Stimulated activated CD4-positive, alpha-beta T cell treated with anti-CD3 and anti-CD28 coated beads, Interleukin-4, amount 100 ng/mL, for 24 hours (primary cell): ENCODE measurements at regions not wholly inside any gene's neighbourhood (a gene's known extent, or its start where the extent isn't known, plus 50 kb on each side); places are given as distances from the start of the nearest gene placed in this dataset.

Experiments used
- DNase-seq: peaks from one replicate; pipeline ENCODE4 v3.0.0-alpha.2; 2020

DNA sequence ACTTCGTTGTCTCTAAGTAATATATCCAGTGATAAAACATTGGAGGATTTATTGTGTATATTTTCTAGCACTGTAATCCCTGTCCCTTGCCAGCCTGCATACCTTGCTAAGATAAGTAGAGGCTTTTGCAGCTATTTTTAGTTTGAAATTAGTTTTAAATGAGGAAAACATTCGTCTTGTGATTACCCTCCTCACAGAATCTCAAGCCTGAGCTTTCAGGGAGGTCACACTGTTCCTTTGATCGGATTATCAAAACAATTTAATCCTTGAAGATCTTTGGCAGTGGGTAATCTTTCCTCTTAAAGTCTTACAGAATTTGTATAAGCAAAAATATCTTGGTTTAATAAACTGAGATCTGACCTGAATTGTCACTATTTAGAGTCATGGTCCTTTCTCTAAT lies 897.0 kb upstream of the CELF2 start:
- DNase-seq: no peak

DNA sequence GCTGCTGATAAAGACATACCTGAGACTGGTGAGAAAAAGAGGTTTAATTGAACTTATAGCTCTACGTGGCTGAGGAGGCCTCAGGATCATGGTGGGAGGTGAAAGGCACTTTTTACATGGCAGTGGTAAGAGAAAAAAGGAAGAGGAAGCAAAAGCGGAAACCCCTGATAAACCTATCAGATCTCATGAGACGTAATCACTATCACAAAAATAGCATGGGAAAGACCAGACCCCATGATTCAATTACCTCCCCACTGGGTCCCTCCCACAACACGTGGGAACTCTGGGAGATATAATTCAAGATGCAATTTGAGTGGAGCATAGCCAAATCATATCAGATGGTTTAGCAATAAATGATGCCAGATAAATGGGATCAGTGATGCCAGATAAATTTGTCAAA lies 892.0 kb upstream of the CELF2 start:
- DNase-seq: no peak

DNA sequence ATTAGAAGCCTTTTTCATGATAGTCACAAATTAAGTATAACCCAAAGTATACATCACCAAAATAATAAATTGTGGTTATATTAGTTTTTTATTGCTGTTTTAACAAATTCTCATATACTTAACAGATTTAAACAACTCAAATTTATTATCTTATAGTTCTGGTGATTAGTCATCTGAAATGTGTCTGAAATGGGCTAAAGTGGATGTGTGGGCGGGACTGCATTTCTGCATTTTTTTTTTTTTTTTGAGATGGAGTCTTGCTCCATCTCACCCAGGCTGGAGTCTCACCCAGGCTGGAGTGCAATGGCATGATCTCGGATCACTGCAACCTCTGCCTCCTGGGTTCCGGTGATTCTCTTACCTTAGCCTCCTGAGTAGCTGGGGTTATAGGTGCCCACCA lies 891.5 kb upstream of the CELF2 start:
- no peak for DNase-seq

DNA sequence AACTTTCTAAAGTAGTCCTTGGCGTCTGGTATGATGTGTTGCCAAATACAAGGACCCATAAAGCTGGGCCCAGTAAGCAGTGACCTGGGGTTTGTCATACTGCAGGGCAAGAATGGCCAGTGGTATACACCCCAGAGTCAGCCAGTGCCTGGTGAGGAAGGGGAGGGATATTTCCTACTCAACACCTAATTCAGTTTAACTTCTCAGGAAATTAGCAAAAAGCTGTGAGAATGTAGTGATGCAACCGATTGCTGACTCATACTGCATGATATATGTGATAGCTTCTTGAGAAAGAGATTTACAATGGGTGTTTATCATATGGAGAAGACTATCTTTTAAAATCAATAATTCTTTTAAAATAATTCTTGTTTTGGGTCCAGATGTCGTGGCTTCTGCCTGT lies 889.3 kb upstream of the CELF2 start:
- no peak for DNase-seq

GRCh38 chr10:10130686-10131085 lies 887.0 kb upstream of the CELF2 start:
- no peak for DNase-seq

DNA sequence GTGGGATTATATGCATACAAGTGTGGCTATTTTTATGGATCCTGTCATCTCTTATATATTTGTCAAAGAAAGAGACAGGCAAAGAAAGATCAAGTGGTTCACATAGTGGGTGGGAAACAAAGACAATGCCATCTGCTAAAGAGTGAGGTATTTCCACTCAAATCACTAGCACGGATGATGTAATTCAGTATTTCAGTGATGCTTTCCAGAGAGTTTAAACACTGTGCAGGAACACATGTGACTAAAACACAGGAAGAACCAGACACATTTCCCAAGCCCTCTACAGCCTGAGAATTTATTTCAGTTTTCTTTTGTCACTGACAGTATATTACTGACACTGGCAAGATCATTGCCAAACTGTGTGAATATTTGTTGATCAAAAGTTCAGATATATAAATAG lies 885.7 kb upstream of the CELF2 start:
- no peak for DNase-seq

GRCh38 chr10:10133281-10133680 lies 884.4 kb upstream of the CELF2 start:
- DNase-seq: no peak

GRCh38 chr10:10138685-10139084 lies 879.0 kb upstream of the CELF2 start:
- DNase-seq: no peak

DNA sequence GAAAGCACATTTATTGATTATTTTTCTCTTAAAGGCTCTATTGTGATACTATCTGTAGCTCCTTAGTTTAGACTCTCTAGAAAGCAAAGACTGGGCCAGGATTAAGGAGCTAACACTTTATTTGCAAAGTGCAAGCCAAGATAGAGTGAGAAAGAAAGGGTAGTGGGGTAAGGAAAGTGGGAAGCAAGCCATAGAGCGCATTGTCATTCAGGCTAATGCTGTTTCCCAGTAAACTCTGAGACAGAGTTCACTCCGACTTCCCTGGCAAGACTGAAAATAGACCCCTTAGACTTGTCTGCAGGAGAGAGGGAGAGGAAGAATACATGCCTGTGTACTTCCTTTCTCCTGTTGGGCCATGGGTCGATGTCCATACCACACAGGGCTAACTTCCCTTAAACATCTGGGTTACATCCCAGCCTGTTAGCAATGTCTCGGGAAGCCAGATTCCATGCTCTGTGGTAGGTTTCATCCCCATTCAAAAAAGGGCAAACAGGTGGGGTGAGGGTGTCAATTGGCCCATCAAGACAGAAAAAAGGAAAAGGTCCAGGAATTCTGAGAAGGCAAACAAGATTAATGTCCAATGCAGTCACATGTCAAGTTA lies 875.8 kb upstream of the CELF2 start:
- DNase-seq: no peak

DNA sequence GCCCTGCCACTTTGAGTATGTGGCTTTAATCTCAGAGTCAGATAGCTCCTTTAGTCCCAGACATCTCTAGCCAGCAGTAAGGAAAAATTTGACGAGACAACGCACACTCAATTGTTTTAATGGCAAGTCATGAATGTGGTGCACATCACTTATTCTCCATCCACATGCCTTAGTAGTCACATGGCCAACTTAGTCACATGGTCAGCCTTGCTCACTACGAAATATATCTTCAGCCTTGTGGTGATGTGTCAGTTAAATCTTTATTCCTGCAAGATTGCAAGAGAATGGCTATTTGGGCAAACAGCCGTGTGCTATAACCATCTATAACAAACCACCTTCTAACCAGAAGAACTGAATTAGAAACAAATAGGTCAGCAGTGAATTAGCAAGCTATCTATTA lies 871.1 kb upstream of the CELF2 start:
- no peak for DNase-seq

DNA sequence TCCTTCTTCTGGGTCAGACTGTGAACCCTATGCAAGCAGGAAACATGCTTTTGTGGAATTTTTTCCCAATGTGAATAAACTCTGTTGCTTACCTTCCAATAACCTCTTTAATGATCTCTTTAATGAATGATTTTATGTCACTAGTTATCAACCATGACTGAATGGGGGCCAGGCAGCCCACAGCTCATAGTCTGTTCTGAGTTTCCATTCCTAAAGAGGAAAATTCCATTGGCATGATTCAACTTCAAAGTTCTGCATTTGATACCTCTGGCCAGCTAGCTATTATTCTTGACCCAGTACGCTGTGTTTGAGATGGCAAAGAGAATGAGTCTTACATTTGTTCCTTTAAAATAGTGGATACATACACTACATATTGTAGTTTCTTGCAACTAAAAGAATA lies 867.8 kb upstream of the CELF2 start:
- no peak for DNase-seq

GRCh38 chr10:10156917-10157600 lies 860.6 kb upstream of the CELF2 start:
- no peak for DNase-seq

- DNase-seq: no peak
Measured at GRCh38 chr10:10160821-10161312, 856.8 kb upstream of the CELF2 start.

DNA sequence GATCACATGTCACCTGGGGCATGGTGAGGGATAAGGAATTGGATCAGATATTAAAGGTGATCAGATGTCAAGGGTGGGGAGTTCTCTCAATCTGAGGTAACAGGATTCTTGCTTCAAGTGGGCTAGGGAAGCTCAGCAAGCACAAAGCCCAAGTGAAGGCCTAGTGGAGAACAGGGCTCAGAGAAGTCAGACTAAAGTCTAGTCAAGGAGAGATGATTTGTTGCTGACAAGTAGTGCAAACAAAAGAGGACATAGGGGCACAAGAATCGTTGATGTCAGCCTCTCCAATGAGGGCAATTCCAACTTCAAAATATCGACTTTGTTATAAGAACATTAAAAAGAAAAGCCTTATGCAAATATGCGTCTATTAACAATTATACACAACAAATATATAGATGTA lies 852.8 kb upstream of the CELF2 start:
- no peak for DNase-seq

GRCh38 chr10:10165415-10165814 lies 852.3 kb upstream of the CELF2 start:
- DNase-seq: no peak

DNA sequence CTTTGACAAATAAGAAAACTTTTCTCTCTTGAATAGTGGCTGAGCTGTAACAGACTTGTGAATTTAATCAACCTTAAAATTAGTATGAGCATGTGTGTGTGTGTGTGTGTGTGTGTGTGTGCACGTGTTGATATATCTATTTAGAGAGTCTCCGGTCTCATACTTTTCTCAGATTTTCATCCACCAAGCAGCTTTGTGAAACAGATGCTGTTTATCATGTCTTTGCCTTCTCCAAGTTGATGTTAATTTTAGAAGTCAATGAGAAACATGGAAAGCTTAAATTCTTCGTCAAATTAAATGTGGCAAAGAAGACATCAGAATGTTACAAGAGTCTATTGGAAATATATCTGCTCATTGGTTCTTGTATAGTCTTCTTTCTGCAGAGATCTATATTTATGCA lies 839.2 kb upstream of the CELF2 start:
- no peak for DNase-seq

GRCh38 chr10:10193848-10194247 lies 823.8 kb upstream of the CELF2 start:
- no peak for DNase-seq

DNA sequence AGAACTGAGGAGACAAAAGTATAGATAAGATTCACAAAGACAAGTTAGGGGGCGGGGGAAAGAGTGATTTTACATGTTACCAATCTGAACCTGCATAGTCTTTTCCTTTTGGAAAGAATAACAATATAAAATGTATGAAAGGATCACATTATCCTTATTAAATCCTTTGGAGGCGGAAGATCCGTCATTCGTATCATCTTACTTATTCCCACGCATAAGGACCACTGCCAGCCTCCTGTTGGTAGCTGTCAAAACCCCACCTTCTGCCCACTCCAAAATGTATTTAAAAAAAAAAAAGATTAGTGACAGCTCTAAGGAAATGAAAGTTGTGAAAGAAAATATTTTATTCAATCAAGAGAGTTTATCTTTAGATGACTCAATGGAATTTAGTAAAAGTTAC lies 821.0 kb upstream of the CELF2 start:
- no peak for DNase-seq

DNA sequence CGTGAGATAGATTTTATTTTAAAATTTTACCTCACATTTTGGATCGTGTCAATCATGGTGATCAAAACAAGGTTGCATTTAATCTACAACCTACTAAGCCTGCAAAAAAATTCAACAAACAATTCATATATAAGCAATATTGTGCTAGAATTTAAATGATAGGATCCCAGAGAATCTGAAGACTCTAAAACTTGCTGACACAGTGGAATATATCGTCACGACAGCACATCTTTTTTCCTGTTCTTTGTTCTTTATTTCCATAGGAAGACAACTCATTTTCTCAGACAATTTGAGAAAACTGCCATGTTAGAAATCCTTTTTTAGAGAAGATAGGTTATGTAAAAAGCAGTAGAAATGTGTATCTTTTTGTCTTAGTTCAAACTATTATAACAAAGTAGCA lies 820.2 kb upstream of the CELF2 start:
- no peak for DNase-seq

GRCh38 chr10:10198363-10198762 lies 819.3 kb upstream of the CELF2 start:
- no peak for DNase-seq

DNA sequence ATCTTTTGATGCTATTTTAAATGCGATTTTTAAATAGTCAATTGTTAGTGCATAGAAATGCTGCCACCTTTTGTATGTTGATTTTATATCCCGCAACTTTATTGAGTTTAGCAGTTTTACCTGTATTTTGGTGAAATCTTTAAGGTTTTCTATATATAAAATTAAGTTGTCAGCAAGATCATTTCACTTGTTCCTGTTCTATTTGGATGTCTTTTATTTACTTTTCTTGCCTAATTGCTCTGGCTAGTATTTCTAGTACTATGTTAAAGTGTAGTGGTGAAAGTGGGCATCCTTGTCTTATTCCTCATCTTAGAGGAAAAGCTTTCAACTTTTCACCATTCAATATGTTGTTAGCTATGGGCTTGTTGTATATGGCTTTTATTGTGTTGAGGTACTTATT lies 813.3 kb upstream of the CELF2 start:
- DNase-seq: no peak

GRCh38 chr10:10205906-10206305 lies 811.8 kb upstream of the CELF2 start:
- no peak for DNase-seq

DNA sequence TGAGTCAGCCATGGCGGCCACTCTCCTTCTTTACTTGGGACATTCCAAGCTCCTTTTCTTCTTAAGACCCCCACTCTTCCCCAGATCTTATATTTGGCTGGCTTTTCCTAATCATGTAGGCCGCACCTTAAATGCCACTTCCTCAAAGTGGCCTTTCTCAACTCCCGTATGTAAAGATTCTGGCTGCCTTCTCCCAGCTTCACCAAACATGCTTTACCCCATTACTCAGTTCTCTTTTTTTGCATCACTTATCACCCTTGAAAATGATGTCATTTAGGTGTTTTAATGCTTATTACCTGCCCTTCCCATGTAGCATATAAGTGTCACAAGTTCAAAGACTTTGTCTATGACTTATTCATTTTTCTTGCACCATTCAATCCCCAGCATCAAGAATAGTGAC lies 810.1 kb upstream of the CELF2 start:
- no peak for DNase-seq

- DNase-seq: no peak
Measured at GRCh38 chr10:10208196-10208595, 809.5 kb upstream of the CELF2 start.

- no peak for DNase-seq
Measured at GRCh38 chr10:10209167-10209566, 808.5 kb upstream of the CELF2 start.
